ENCODE measurements at regions not wholly inside any gene's neighbourhood (a gene's known extent, or its start where the extent isn't known, plus 50 kb on each side); places are given as distances from the start of the nearest gene placed in this dataset.
A peak's percentile ranks its signal among the peaks of the same experiment; 100 is the strongest.
"Not testable (repeated sequence)": the region's sequence is repeated elsewhere in the genome, so short reads cannot be mapped to it uniquely, and the experiment has no call there.

DNA sequence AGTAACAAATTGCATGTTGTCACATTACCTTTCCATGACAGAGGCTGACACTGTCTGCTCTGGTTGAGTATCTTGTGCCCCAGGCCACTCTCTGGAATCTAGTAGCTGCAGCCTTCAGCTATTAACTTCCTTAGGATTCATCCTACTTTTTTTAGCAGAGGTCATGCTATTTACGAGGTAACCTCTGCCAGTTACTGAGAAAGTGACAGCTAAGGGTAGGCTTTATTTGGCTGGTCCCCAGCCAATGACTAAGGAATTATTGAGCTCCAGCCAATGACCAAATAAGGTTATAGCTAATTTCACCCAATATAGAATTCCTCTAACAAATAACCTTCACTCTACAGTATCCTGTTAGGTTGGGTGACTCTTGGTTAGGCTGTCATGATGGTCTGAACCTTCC is 1361.7 kb downstream of the XPNPEP1 start:
- no peaks in the 10 kb centered on the region for H3K4me1 ChIP-seq (ENCODE audit: low read depth)
- no peaks in the 10 kb centered on the region for H3K9me3 ChIP-seq
- no peak for ATAC-seq
- DNase-seq = no peak
- intact Hi-C loops (cut with DNase I, micrococcal nuclease) = no loop called here
- H3K4me3 ChIP-seq = no peak overlapping the region
- no peaks in the 10 kb centered on the region for H3K36me3 ChIP-seq (ENCODE audit: low read depth)
- TF ChIP-seq, protein P1, sequence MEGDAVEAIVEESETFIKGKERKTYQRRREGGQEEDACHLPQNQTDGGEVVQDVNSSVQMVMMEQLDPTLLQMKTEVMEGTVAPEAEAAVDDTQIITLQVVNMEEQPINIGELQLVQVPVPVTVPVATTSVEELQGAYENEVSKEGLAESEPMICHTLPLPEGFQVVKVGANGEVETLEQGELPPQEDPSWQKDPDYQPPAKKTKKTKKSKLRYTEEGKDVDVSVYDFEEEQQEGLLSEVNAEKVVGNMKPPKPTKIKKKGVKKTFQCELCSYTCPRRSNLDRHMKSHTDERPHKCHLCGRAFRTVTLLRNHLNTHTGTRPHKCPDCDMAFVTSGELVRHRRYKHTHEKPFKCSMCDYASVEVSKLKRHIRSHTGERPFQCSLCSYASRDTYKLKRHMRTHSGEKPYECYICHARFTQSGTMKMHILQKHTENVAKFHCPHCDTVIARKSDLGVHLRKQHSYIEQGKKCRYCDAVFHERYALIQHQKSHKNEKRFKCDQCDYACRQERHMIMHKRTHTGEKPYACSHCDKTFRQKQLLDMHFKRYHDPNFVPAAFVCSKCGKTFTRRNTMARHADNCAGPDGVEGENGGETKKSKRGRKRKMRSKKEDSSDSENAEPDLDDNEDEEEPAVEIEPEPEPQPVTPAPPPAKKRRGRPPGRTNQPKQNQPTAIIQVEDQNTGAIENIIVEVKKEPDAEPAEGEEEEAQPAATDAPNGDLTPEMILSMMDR (IDR thresholded peaks at IDR 0.05) = no peak

DNA sequence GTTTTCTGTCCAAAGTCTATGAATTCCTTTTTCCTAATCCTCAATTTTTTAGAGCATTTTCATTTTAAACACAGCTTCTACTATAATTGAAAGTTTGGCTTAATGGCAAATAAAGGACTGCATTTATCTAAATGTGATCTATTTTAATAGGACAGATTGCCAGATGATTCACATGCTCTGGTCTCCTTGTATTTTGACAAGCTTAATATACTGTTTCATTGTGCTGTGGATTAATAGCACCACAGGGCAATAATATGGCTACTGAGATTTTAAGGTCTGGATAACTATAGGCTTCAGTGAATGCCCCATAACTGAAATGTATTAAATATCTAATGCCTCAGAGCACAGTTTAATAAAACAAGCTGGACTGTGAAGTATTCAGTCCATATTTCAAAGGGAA is 1362.8 kb downstream of the XPNPEP1 start:
- Histone ChIP-seq H3K36me3 (ENCODE audit: low read depth) (no peaks in the 10 kb centered on the region), H3K4me3 (no peak overlapping the region), H3K9me3 (no peaks in the 10 kb centered on the region), H3K4me1 (ENCODE audit: low read depth) (no peaks in the 10 kb centered on the region)
- no peak for ATAC-seq
- TF ChIP-seq, protein P1 (IDR thresholded peaks at IDR 0.05) = no peak
- intact Hi-C loops (cut with DNase I, micrococcal nuclease) = no loop called here
- no peak for DNase-seq

DNA sequence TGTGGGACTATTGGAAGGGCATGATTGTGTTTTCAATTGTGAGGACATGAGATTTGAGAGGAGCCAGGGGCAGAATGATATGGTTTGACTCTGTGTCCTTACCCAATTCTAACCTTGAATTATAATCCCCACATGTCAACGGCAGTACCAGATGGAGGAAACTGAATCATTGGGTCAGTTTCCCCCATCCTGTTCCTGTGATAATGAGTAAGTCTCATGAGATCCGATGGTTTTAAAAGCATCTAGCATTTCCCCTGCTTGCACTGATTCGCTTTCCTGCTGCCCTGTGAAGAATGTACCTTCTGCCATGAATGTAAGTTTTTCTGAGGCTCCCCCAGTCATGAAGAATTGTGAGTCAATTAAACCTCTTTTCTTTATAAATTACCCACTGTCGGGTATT is 1367.1 kb downstream of the XPNPEP1 start:
- Histone ChIP-seq H3K36me3 (ENCODE audit: low read depth) (no peaks in the 10 kb centered on the region), H3K4me3 (no peak overlapping the region), H3K4me1 (ENCODE audit: low read depth) (no peaks in the 10 kb centered on the region), H3K9me3 (no peaks in the 10 kb centered on the region)
- ATAC-seq (no peak), DNase-seq (no peak)
- intact Hi-C loops (cut with DNase I, micrococcal nuclease) = no loop called here
- TF ChIP-seq, protein P1 (IDR thresholded peaks at IDR 0.05) = no peak

DNA sequence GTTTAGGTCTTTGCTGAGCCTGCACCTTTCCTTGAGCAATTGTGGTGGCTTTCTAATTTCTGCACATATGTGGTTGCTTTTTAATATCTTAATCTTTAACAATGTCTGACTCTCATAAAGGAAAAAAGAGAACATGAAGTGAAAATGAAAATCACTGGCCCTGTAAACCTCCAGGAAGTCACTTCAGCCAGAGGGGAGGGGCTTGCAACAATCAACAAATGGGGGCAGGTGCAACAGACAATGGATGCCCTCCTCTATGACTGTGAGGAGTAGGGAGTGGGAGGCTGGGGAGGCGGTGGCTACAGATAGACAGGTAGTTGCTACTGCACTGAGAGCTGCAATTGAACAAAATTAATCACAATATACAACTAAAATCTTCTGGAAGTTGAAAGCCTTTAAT is 1377.4 kb downstream of the XPNPEP1 start:
- intact Hi-C loops (cut with DNase I, micrococcal nuclease) = no loop called here
- no peaks in the 10 kb centered on the region for H3K4me1 ChIP-seq (ENCODE audit: low read depth)
- no peak overlapping the region for H3K4me3 ChIP-seq
- no peaks in the 10 kb centered on the region for H3K36me3 ChIP-seq (ENCODE audit: low read depth)
- TF ChIP-seq, protein P1 (IDR thresholded peaks at IDR 0.05) = no peak
- no peak for DNase-seq
- no peaks in the 10 kb centered on the region for H3K9me3 ChIP-seq
- no peak for ATAC-seq

DNA sequence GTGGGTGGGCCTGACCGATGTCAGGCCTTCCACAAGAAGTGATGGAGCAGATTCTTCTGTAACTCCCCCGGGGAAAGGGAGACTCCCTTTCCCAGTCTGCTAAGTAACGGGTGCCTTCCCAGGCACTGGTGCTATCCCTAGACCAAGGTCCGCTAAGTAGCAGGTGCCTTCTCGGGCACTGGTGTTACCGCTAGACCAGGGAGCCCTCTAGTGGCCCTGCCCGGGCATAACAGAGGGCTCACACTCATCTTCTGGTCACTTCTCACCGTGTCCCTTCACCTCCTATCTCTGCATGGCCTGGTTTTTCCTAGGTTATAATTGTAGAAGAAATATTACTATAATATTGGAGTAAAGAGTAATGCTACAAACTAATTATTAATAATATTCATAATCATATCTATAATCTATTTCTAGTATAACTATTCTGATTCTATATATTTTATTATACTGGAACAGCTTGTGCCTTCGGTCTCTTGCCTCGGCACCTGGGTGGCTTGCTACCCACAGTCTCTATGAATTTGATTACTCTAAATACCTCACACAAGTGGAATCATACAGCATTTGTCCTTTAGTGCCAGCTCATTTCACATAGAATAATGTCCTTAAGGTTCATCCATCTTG is 1378.7 kb downstream of the XPNPEP1 start:
- no peaks in the 10 kb centered on the region for H3K36me3 ChIP-seq (ENCODE audit: low read depth)
- ATAC-seq (peak; percentile 76), DNase-seq (peak; percentile 52 to 78 (median 73))
- no peak overlapping the region for H3K4me3 ChIP-seq
- no peaks in the 10 kb centered on the region for H3K9me3 ChIP-seq
- TF ChIP-seq, protein P1 (IDR thresholded peaks at IDR 0.05) = peak; percentile 72
- H3K4me1 ChIP-seq (ENCODE audit: low read depth) = no peaks in the 10 kb centered on the region
- intact Hi-C loops (cut with DNase I, micrococcal nuclease) = no loop called here

DNA sequence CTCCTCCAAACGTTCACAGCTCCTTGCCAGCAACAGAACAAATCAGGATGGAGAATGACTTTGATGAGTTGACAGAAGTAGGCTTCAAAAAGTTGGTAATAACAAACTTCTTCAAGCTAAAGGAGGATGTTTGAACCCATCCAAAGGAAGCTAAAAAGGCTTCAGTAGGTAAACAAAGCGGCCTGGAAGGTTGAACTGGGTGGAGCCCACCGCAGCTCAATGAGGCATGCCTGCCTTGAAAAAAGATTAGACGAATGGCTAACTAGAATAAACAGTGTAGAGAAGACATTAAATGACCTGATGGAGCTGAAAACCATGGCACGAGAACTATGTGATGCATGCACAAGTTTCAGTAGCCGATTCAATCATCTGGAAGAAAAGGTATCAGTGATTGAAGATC is 1369.0 kb upstream of the SORCS1 start:
- H3K4me1 ChIP-seq (ENCODE audit: low read depth); H3K36me3 ChIP-seq (ENCODE audit: low read depth); DNase-seq; H3K4me3 ChIP-seq; H3K9me3 ChIP-seq; intact Hi-C loops (cut with DNase I, micrococcal nuclease); ATAC-seq: not testable (repeated sequence)

All from mucosa of descending colon (tissue), 3 donors.